Stomach (tissue), 8 donors: ENCODE measurements at regions not wholly inside any gene's neighbourhood (a gene's known extent, or its start where the extent isn't known, plus 50 kb on each side); places are given as distances from the start of the nearest gene placed in this dataset.

Source experiments
- DNase-seq, 2 donors: peaks; one replicate each; pipeline versions ENCODE4 v3.0.0 to v3.0.0-alpha.2; 2013 to 2019
- H3K27ac ChIP-seq, 5 donors: fragments of 200-600 bp in 4 of 5; sonication (generic) in 4 of 5; one replicate each; pipeline ENCODE4 v1.5.1; 2013 to 2019; ENCODE audit warnings: mild to moderate bottlenecking in 1 of 5, moderate library complexity in 1 of 5
- H3K27me3 ChIP-seq, 3 donors: fragments of 200-600 bp; sonication (generic); one replicate each; pipeline ENCODE4 v1.5.1; 2017 to 2019; ENCODE audit warnings: mixed run types in 1 of 3
- H3K36me3 ChIP-seq, 4 donors: fragments of 200-600 bp; sonication (generic); 1 replicate in 3 of 4; 2 replicates in 1 of 4; pipeline ENCODE4 v1.5.1; 2016 to 2019
- H3K4me1 ChIP-seq, 4 donors: fragments of 200-600 bp; sonication (generic); one replicate each; pipeline ENCODE4 v1.5.1; 2016 to 2019
- H3K4me3 ChIP-seq, 4 donors: fragments of 200-600 bp; sonication (generic) in 3 of 4; one replicate each; pipeline ENCODE4 v1.5.1; 2016 to 2019; ENCODE audit warnings: mild to moderate bottlenecking in 1 of 4
- H3K9me3 ChIP-seq, 4 donors: fragments of 200-600 bp; sonication (generic); one replicate each; pipeline ENCODE4 v1.5.1; 2016 to 2019
- CTCF ChIP-seq, 7 experiments: fragments of 450-650 bp in 4 of 7; fragments of 200-600 bp in 3 of 7; sonication (generic) in 3 of 7; IDR thresholded peaks; one replicate each; pipeline ENCODE4 v1.5.1; 2016 to 2019; ENCODE audit warnings: antibody characterized with exemption in 7 of 7, control low read depth in 2 of 7, mild to moderate bottlenecking in 1 of 7
- EP300 ChIP-seq: sonication (generic); formaldehyde crosslinking; IDR thresholded peaks from one replicate; pipeline ENCODE4 v1.6.1; 2017; ENCODE audit warnings: antibody characterized with exemption
- POLR2A ChIP-seq, 4 donors: fragments of 450-650 bp; IDR thresholded peaks; one replicate each; pipeline ENCODE4 v1.6.1; 2016; ENCODE audit warnings: antibody characterized with exemption in 4 of 4, control low read depth in 2 of 4, mild to moderate bottlenecking in 1 of 4, moderate library complexity in 1 of 4
- POLR2AphosphoS5 ChIP-seq, 3 donors: sonication (generic); formaldehyde crosslinking; IDR thresholded peaks; one replicate each; pipeline ENCODE4 v1.6.1; 2016; ENCODE audit warnings: antibody characterized with exemption in 3 of 3
- WGBS, 5 donors: extraction: QIAGEN DNeasy Blood & Tissue Kit in 3 of 5; methylation state at CpG; one replicate each; pipeline versions ENCODE4 v1.1.5 to v1.1.7; 2013 to 2018; 5-methylcytosine and 5-hydroxymethylcytosine counted together
- intact Hi-C: fragments of 100-400 bp; cut with DNase I; formaldehyde crosslinking; loops from one replicate; pipeline ENCODE4 v1.15.1; 2023; ENCODE audit warnings: low total_unique reads
- donor health status: healthy with polysubstance abuse.
- donor health status: Bipolar disorder and iron deficiency.
- donor health status: healthy.

GRCh38 chr2:147646818-147647468 lies 197.9 kb upstream of the ACVR2A start:
- Histone ChIP-seq H3K9me3 (no peaks in the 10 kb centered on the region), H3K36me3 (no peaks in the 10 kb centered on the region), H3K27ac (no peak overlapping the region), H3K4me3 (no peak overlapping the region), H3K27me3 (no peaks in the 10 kb centered on the region), H3K4me1 (peaks cover 0 to 19% (median 7%) of the 10 kb centered on the region in 4 donors)
- intact Hi-C loops: no loop called here
- WGBS, 5 donors: 84 to 96% (median 89%) methylated on average over 7 of the region's 7 CpGs
- no peak for TF ChIP-seq POLR2A (IDR thresholded peaks at IDR 0.05)
- TF ChIP-seq CTCF (IDR thresholded peaks at IDR 0.05): no peak
- no peak for TF ChIP-seq EP300
- TF ChIP-seq POLR2AphosphoS5 (IDR thresholded peaks at IDR 0.05): no peak
- DNase-seq: no peak

- Histone ChIP-seq H3K27me3 (no peaks in the 10 kb centered on the region), H3K9me3 (no peaks in the 10 kb centered on the region), H3K27ac (no peak overlapping the region), H3K36me3 (no peaks in the 10 kb centered on the region), H3K4me3 (no peak overlapping the region), H3K4me1 (peaks cover 0 to 17% (median 5%) of the 10 kb centered on the region in 4 donors)
- 62 to 80% (median 75%) methylated on average over 4 of the region's 4 CpGs for WGBS, 5 donors
- DNase-seq: no peak
- TF ChIP-seq POLR2AphosphoS5 (IDR thresholded peaks at IDR 0.05) (no peak), POLR2A (IDR thresholded peaks at IDR 0.05) (no peak), EP300 (no peak), CTCF (IDR thresholded peaks at IDR 0.05) (no peak)
- intact Hi-C loops: no loop called here
These were observed 200.3 kb upstream of the ACVR2A start for GRCh38 chr2:147644491-147644890.

GRCh38 chr2:147642765-147643164 lies 202.1 kb upstream of the ACVR2A start:
- Histone ChIP-seq H3K4me1 (peaks cover 0 to 1% (median 0%) of the 10 kb centered on the region in 4 donors), H3K27ac (no peak overlapping the region), H3K27me3 (no peaks in the 10 kb centered on the region), H3K9me3 (no peaks in the 10 kb centered on the region), H3K4me3 (no peak overlapping the region), H3K36me3 (no peaks in the 10 kb centered on the region)
- no peak for TF ChIP-seq CTCF (IDR thresholded peaks at IDR 0.05)
- no peak for TF ChIP-seq POLR2A (IDR thresholded peaks at IDR 0.05)
- TF ChIP-seq POLR2AphosphoS5 (IDR thresholded peaks at IDR 0.05): no peak
- no peak for TF ChIP-seq EP300
- no peak for DNase-seq
- WGBS, 5 donors: 87 to 95% (median 90%) methylated on average over 3 of the region's 3 CpGs
- intact Hi-C loops: no loop called here

GRCh38 chr2:147641651-147642050 lies 203.2 kb upstream of the ACVR2A start:
- no peaks in the 10 kb centered on the region for H3K9me3 ChIP-seq
- TF ChIP-seq POLR2A (IDR thresholded peaks at IDR 0.05): no peak
- H3K27me3 ChIP-seq: no peaks in the 10 kb centered on the region
- H3K27ac ChIP-seq: no peak overlapping the region
- H3K4me3 ChIP-seq: no peak overlapping the region
- DNase-seq: no peak
- 85 to 95% (median 88%) methylated on average over 3 of the region's 3 CpGs for WGBS, 5 donors
- intact Hi-C loops: no loop called here
- peaks cover 0 to 5% (median 0%) of the 10 kb centered on the region in 4 donors for H3K4me1 ChIP-seq
- no peaks in the 10 kb centered on the region for H3K36me3 ChIP-seq

- peaks cover 0 to 14% (median 2%) of the 10 kb centered on the region in 4 donors for H3K4me1 ChIP-seq
- H3K36me3 ChIP-seq: no peaks in the 10 kb centered on the region
- TF ChIP-seq POLR2AphosphoS5 (IDR thresholded peaks at IDR 0.05): no peak
- TF ChIP-seq CTCF (IDR thresholded peaks at IDR 0.05): no peak
- no peak for TF ChIP-seq POLR2A (IDR thresholded peaks at IDR 0.05)
- no peak for TF ChIP-seq EP300
- H3K27me3 ChIP-seq: no peaks in the 10 kb centered on the region
- no peak overlapping the region for H3K27ac ChIP-seq
- intact Hi-C loops: no loop called here
- H3K9me3 ChIP-seq: no peaks in the 10 kb centered on the region
- no peak overlapping the region for H3K4me3 ChIP-seq
- WGBS, 5 donors: 48 to 63% (median 57%) methylated on average over 2 of the region's 2 CpGs
- DNase-seq: no peak
These were observed 204.9 kb upstream of the ACVR2A start for GRCh38 chr2:147639891-147640290.
